Stimulated activated CD8-positive, alpha-beta memory T cell treated with anti-CD3 and anti-CD28 coated beads, Interleukin-15, amount 100 ng/mL, for 24 hours (primary cell): ENCODE measurements at regions not wholly inside any gene's neighbourhood (a gene's known extent, or its start where the extent isn't known, plus 50 kb on each side); places are given as distances from the start of the nearest gene placed in this dataset.
"Not testable (repeated sequence)": the region's sequence is repeated elsewhere in the genome, so short reads cannot be mapped to it uniquely, and the experiment has no call there.

ENCODE experiments used
- DNase-seq: peaks from one replicate; pipeline ENCODE4 v3.0.0-alpha.2; 2020; ENCODE audit warnings: low read depth

- no peak for DNase-seq
These were observed 1148.4 kb downstream of the VRK1 start for GRCh38 chr14:97945631-97946030.

GRCh38 chr14:97946240-97946639 is 1149.1 kb downstream of the VRK1 start:
- no peak for DNase-seq

GRCh38 chr14:97946641-97947040 is 1149.5 kb downstream of the VRK1 start:
- no peak for DNase-seq

- no peak for DNase-seq
These were observed 1151.7 kb downstream of the VRK1 start for GRCh38 chr14:97948841-97949240.

- no peak for DNase-seq
These were observed 1159.6 kb downstream of the VRK1 start for GRCh38 chr14:97956581-97957340.

- no peak for DNase-seq
These were observed 1162.1 kb downstream of the VRK1 start for GRCh38 chr14:97959251-97959650.

GRCh38 chr14:97960436-97960835 is 1163.3 kb downstream of the VRK1 start:
- DNase-seq, result no peak

- no peak for DNase-seq
These were observed 1173.0 kb downstream of the VRK1 start for GRCh38 chr14:97970222-97970621.

GRCh38 chr14:97975216-97975615 is 1178.0 kb downstream of the VRK1 start:
- no peak for DNase-seq

GRCh38 chr14:97975962-97976361 is 1178.8 kb downstream of the VRK1 start:
- DNase-seq, result no peak

- no peak for DNase-seq
These were observed 1179.7 kb downstream of the VRK1 start for GRCh38 chr14:97976861-97977260.

- peak; percentile 45 for DNase-seq
These were observed 1180.6 kb downstream of the VRK1 start for GRCh38 chr14:97977651-97978261.

GRCh38 chr14:97978341-97978740 is 1181.2 kb downstream of the VRK1 start:
- DNase-seq, result peak; percentile 44

GRCh38 chr14:97993508-97994019 is 1196.4 kb downstream of the VRK1 start:
- no peak for DNase-seq

- DNase-seq, result no peak
These were observed 1196.9 kb downstream of the VRK1 start for GRCh38 chr14:97994020-97994531.

- DNase-seq, result no peak
These were observed 1197.9 kb downstream of the VRK1 start for GRCh38 chr14:97995038-97995437.

GRCh38 chr14:97995531-97995930 is 1198.3 kb downstream of the VRK1 start:
- no peak for DNase-seq

- DNase-seq, result no peak
These were observed 1208.8 kb downstream of the VRK1 start for GRCh38 chr14:98006008-98006407.

GRCh38 chr14:98008381-98009113 is 1211.4 kb downstream of the VRK1 start:
- no peak for DNase-seq

GRCh38 chr14:98009177-98009576 is 1212.0 kb downstream of the VRK1 start:
- not testable (repeated sequence) for DNase-seq

GRCh38 chr14:98010784-98011183 is 1213.6 kb downstream of the VRK1 start:
- no peak for DNase-seq

GRCh38 chr14:98014851-98015615 is 1217.9 kb downstream of the VRK1 start:
- no peak for DNase-seq
